H1 (cell line): ENCODE measurements at regions not wholly inside any gene's neighbourhood (a gene's known extent, or its start where the extent isn't known, plus 50 kb on each side); places are given as distances from the start of the nearest gene placed in this dataset.

ENCODE experiments used
- CTCF ChIA-PET: fragments of 300-600 bp; sonication (Branson Sonifier 250); formaldehyde crosslinking; loops from one replicate; lab custom pipeline; 2021; ENCODE audit not compliant: partially characterized antibody; lab: Charles Lee
- POLR2A ChIA-PET: fragments of 300-600 bp; sonication (Branson Sonifier 250); formaldehyde crosslinking; loops from one replicate; lab custom pipeline; 2021; ENCODE audit warnings: inconsistent platforms; ENCODE audit not compliant: partially characterized antibody; lab: Charles Lee
- DNase-seq, 2 experiments: peaks; one replicate each; pipeline versions ENCODE4 v3.0.0 to v3.0.0-alpha.2; 2010 to 2022; ENCODE audit warnings: low spot score in 2 of 2, low read depth in 1 of 2, mixed read lengths in 1 of 2
- FAIRE-seq: peaks from 2 replicates; lab custom pipeline; 2011; peaks lifted over from hg19 to GRCh38; lab: Jason Lieb, UNC
- H2AFZ ChIP-seq: 2 replicates; pipeline ENCODE4 v1.8.1; 2012; ENCODE audit warnings: low read length, inconsistent platforms
- H2AK5ac ChIP-seq: 2 replicates; pipeline ENCODE4 v1.6.1; 2013; ENCODE audit warnings: low read depth, low read length
- H2BK120ac ChIP-seq: replicated peaks from 2 replicates; pipeline ENCODE3; 2013; ENCODE audit warnings: low read depth, low read length, inconsistent platforms
- H2BK12ac ChIP-seq: 2 replicates; pipeline ENCODE4 v1.6.1; 2013; ENCODE audit warnings: low read depth, low read length
- H2BK15ac ChIP-seq: 2 replicates; pipeline ENCODE4 v1.6.1; 2013; ENCODE audit warnings: low read length
- H2BK20ac ChIP-seq: 2 replicates; pipeline ENCODE4 v1.6.1; 2013; ENCODE audit warnings: low read length
- H2BK5ac ChIP-seq: 2 replicates; pipeline ENCODE4 v1.6.1; 2013; ENCODE audit warnings: low read depth, low read length
- H3K14ac ChIP-seq: 2 replicates; pipeline ENCODE4 v1.6.1; 2013; ENCODE audit warnings: inconsistent platforms; ENCODE audit not compliant: insufficient read length
- H3K18ac ChIP-seq: 2 replicates; pipeline ENCODE4 v1.6.1; 2013; ENCODE audit warnings: low read length; ENCODE audit errors: extremely low read depth
- H3K23ac ChIP-seq: 2 replicates; pipeline ENCODE4 v1.6.1; 2013; ENCODE audit warnings: inconsistent platforms; ENCODE audit not compliant: insufficient read length
- H3K23me2 ChIP-seq: 2 replicates; pipeline ENCODE4 v1.6.1; 2013; ENCODE audit warnings: low read depth, low read length
- H3K27ac ChIP-seq: 2 replicates; pipeline ENCODE4 v1.6.1; 2011; ENCODE audit warnings: low read depth, low read length, inconsistent platforms
- H3K27me3 ChIP-seq, 4 experiments: replicated peaks in 1 of 4; 1 replicate in 1 of 4; 2 replicates in 3 of 4; pipeline versions ENCODE4 v1.6.1 to v1.8.1; 2011 to 2013; ENCODE audit warnings: low read length in 3 of 4, mild to moderate bottlenecking in 3 of 4, inconsistent platforms in 2 of 4, mixed read lengths in 2 of 4, moderate library complexity in 1 of 4; ENCODE audit not compliant: control insufficient read depth in 3 of 4, insufficient read depth in 3 of 4; ENCODE audit errors: extremely low read depth in 1 of 4
- H3K36me3 ChIP-seq, 4 experiments: 2 replicates each; pipeline versions ENCODE4 v1.6.1 to v1.8.1; 2011 to 2013; ENCODE audit warnings: mild to moderate bottlenecking in 4 of 4, low read length in 3 of 4, moderate library complexity in 2 of 4, control low read depth in 1 of 4, inconsistent platforms in 1 of 4; ENCODE audit not compliant: insufficient read depth in 4 of 4, control insufficient read depth in 2 of 4
- H3K4ac ChIP-seq: replicated peaks from 2 replicates; pipeline ENCODE3; 2013; ENCODE audit warnings: low read length, low read depth, mixed read lengths, inconsistent platforms; ENCODE audit not compliant: insufficient read length
- H3K4me1 ChIP-seq, 4 experiments: replicated peaks in 1 of 4; 1 replicate in 1 of 4; 2 replicates in 3 of 4; pipeline versions ENCODE4 v1.6.1 to v1.8.1; 2011 to 2013; ENCODE audit warnings: low read length in 3 of 4, inconsistent platforms in 2 of 4, mixed read lengths in 1 of 4; ENCODE audit not compliant: insufficient read depth in 4 of 4, control insufficient read depth in 3 of 4
- H3K4me2 ChIP-seq, 2 experiments: 2 replicates each; pipeline versions ENCODE4 v1.6.1 to v1.8.1; 2011 to 2013; ENCODE audit warnings: low read depth in 2 of 2, low read length in 2 of 2, control low read depth in 1 of 2, inconsistent platforms in 1 of 2, mild to moderate bottlenecking in 1 of 2; ENCODE audit not compliant: insufficient read depth in 1 of 2
- H3K4me3 ChIP-seq, 4 experiments: fragments of 200-600, 300-600 bp in 1 of 4; sonication (generic), shearing (Covaris generic), sonication (Bioruptor Twin) in 1 of 4; 2 replicates each; pipeline versions ENCODE4 v1.5.1 to v1.8.1; 2011 to 2016; ENCODE audit warnings: low read length in 4 of 4, low read depth in 3 of 4, control low read depth in 2 of 4, inconsistent platforms in 2 of 4, mild to moderate bottlenecking in 2 of 4, mixed read lengths in 1 of 4, moderate library complexity in 1 of 4; ENCODE audit not compliant: insufficient read depth in 2 of 4; ENCODE audit errors: extremely low read depth in 1 of 4
- H3K56ac ChIP-seq: replicated peaks from 2 replicates; pipeline ENCODE3; 2013; ENCODE audit warnings: low read depth, mild to moderate bottlenecking, mixed read lengths, low read length, inconsistent platforms; ENCODE audit not compliant: insufficient read length
- H3K79me1 ChIP-seq: 2 replicates; pipeline ENCODE4 v1.6.1; 2013; ENCODE audit warnings: low read depth, low read length, control low read depth
- H3K79me2 ChIP-seq, 2 experiments: 2 replicates each; pipeline versions ENCODE4 v1.6.1 to v1.8.1; 2012 to 2013; ENCODE audit warnings: low read length in 2 of 2, mild to moderate bottlenecking in 2 of 2, inconsistent platforms in 1 of 2; ENCODE audit not compliant: insufficient read depth in 2 of 2, control insufficient read depth in 1 of 2
- H3K9ac ChIP-seq, 4 experiments: replicated peaks in 1 of 4; 1 replicate in 1 of 4; 2 replicates in 3 of 4; pipeline versions ENCODE4 v1.6.1 to v1.8.1; 2011 to 2013; ENCODE audit warnings: low read depth in 3 of 4, low read length in 3 of 4, control low read depth in 2 of 4, mild to moderate bottlenecking in 2 of 4, moderate library complexity in 2 of 4, inconsistent platforms in 1 of 4; ENCODE audit errors: extremely low read depth in 1 of 4
- H3K9me3 ChIP-seq, 2 experiments: 2 replicates each; pipeline versions ENCODE4 v1.6.1 to v1.8.1; 2012 to 2013; ENCODE audit warnings: mild to moderate bottlenecking in 2 of 2, moderate library complexity in 2 of 2, control low read depth in 1 of 2, inconsistent platforms in 1 of 2, low read depth in 1 of 2, low read length in 1 of 2, mixed read lengths in 1 of 2; ENCODE audit not compliant: insufficient read depth in 2 of 2
- H4K20me1 ChIP-seq, 2 experiments: replicated peaks in 1 of 2; 2 replicates each; pipeline versions ENCODE3 to v1.8.1; 2011 to 2013; ENCODE audit warnings: inconsistent platforms in 2 of 2, low read length in 2 of 2, mild to moderate bottlenecking in 1 of 2; ENCODE audit not compliant: insufficient read depth in 2 of 2, control insufficient read depth in 1 of 2
- H4K5ac ChIP-seq: 2 replicates; pipeline ENCODE4 v1.6.1; 2013; ENCODE audit warnings: low read length, low read depth, mixed read lengths, inconsistent platforms; ENCODE audit not compliant: insufficient read length
- H4K8ac ChIP-seq: 2 replicates; pipeline ENCODE4 v1.8.0; 2013; ENCODE audit warnings: mild to moderate bottlenecking, moderate library complexity, low read length, inconsistent platforms; ENCODE audit not compliant: insufficient read depth; ENCODE audit errors: extremely low read depth
- H4K91ac ChIP-seq: replicated peaks from 2 replicates; pipeline ENCODE3; 2013; ENCODE audit warnings: low read length, mixed read lengths, inconsistent platforms; ENCODE audit not compliant: insufficient read length
- CEBPB ChIP-seq: IDR thresholded peaks from 2 replicates; pipeline ENCODE4 v1.6.1; 2012; ENCODE audit warnings: low read depth, low read length
- SIX5 ChIP-seq: IDR thresholded peaks from 2 replicates; pipeline ENCODE4 v1.6.1; 2011; ENCODE audit warnings: mild to moderate bottlenecking, low read depth, low read length
- TAF7 ChIP-seq: optimal IDR thresholded peaks from 2 replicates; pipeline ENCODE3; 2011; ENCODE audit warnings: low read depth, mild to moderate bottlenecking, inconsistent platforms, low read length, moderate library complexity, borderline replicate concordance
- WGBS, 2 experiments: shearing (Covaris generic) in 1 of 2; methylation state at CpG; one replicate each; pipeline versions ENCODE4 v1.1.6 to v1.1.7; 2013 to 2015; ENCODE audit warnings: low lambda C conversion rate in 2 of 2, mixed read lengths in 2 of 2, inconsistent platforms in 1 of 2, low coverage in 1 of 2, missing lambda C conversion rate in 1 of 2; ENCODE audit not compliant: insufficient replicate concordance in 2 of 2, insufficient coverage in 1 of 2, insufficient read length in 1 of 2; ENCODE audit errors: extremely low coverage in 1 of 2, missing lambda C conversion rate in 1 of 2; 5-methylcytosine and 5-hydroxymethylcytosine counted together

DNA sequence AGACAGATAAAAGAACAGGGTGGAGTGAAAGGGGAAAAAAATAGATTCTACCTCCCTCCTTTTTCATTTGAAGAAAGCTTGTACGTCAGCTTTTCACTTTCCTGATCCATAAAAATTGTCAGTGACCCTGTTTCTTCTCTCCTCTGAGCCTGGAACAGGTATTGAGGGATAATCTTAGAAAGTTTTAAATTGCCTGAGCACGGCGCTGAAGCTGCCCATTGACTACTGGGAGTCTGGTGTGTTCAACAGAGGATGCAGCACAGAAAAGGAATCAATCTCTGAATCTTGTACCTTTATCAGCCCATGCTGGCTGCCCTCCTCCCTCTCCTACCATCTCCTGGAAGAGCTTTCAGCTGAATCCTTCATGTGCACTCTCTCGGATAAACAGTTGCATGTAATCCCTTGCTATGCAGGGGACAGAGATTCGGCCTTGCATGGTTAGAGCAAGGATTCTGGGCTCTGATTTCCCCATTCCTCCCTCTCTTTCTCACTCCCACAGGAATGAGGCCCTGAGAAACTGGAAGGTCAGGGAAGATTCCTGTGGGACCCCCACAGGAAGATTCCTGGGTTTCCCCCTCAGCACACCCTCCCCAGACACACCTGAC is 162.4 kb upstream of the SYN3 start:
- DNase-seq = no peak
- TF ChIP-seq TAF7 = no peak
- TF ChIP-seq CEBPB = no peak
- TF ChIP-seq SIX5 = no peak

More for the DNA sequence above, 162.4 kb upstream of the SYN3 start:
- Histone ChIP-seq H3K23me2 (no peaks in the 10 kb centered on the region), H3K4ac (no peak overlapping the region), H3K4me1 (no peaks in the 10 kb centered on the region), H2AFZ (no peak overlapping the region), H3K27me3 (no peaks in the 10 kb centered on the region), H3K4me3 (no peak overlapping the region), H2AK5ac (no peak overlapping the region), H3K23ac (no peak overlapping the region), H3K18ac (no peak overlapping the region), H3K4me2 (no peak overlapping the region), H2BK15ac (no peak overlapping the region), H4K8ac (no peak overlapping the region), H2BK120ac (no peak overlapping the region), H2BK12ac (no peak overlapping the region), H3K56ac (no peak overlapping the region), H2BK5ac (no peak overlapping the region), H3K27ac (no peak overlapping the region), H4K5ac (no peak overlapping the region), H3K79me1 (no peaks in the 10 kb centered on the region; the same call in 1 of the 2 replicates), H3K9ac (no peak overlapping the region), H3K79me2 (no peaks in the 10 kb centered on the region), H3K36me3 (no peaks in the 10 kb centered on the region), H4K91ac (no peak overlapping the region), H2BK20ac (no peak overlapping the region), H3K14ac (no peak overlapping the region), H3K9me3 (no peaks in the 10 kb centered on the region), H4K20me1 (no peaks in the 10 kb centered on the region)
- 76% methylated on average over 5 of the region's 5 CpGs; no CpG with 5 or more reads in 1 of the 2 experiments for WGBS, 2 experiments
- CTCF ChIA-PET = interaction anchor here (1.5 to 1.8 kb wide), 2 partner anchors 11 to 17 kb away, joined by 6 to 8 read pairs; no protein-coding TSS in a partner anchor
- FAIRE-seq = no peak
- POLR2A ChIA-PET = interaction anchor here (0.7 kb wide), 1 partner anchor 726 kb away, joined by 3 read pairs; no protein-coding TSS in a partner anchor
